Inflammatory macrophage treated with lipopolysaccharide for 4 hours (primary cell): ENCODE measurements at regions not wholly inside any gene's neighbourhood (a gene's known extent, or its start where the extent isn't known, plus 50 kb on each side); places are given as distances from the start of the nearest gene placed in this dataset.

ENCODE experiments used
- DNase-seq: peaks from one replicate; pipeline ENCODE4 v3.0.0-alpha.2; 2020

- no peak for DNase-seq
These were observed 56.1 kb upstream of the RNF152 start for GRCh38 chr18:61948846-61949438.

GRCh38 chr18:61948281-61948741 is 55.5 kb upstream of the RNF152 start:
- no peak for DNase-seq

- no peak for DNase-seq
These were observed 53.6 kb upstream of the RNF152 start for GRCh38 chr18:61946449-61946848.

GRCh38 chr18:61943175-61943964 is 50.6 kb upstream of the RNF152 start:
- DNase-seq: no peak
